ENCODE measurements at regions not wholly inside any gene's neighbourhood (a gene's known extent, or its start where the extent isn't known, plus 50 kb on each side); places are given as distances from the start of the nearest gene placed in this dataset.

- peaks cover 15% of the 10 kb centered on the region for H3K27me3 Mint-ChIP-seq (ENCODE audit: insufficient read depth, low read depth)
- Histone ChIP-seq H3K79me2 (ENCODE audit: low read depth) (no peaks in the 10 kb centered on the region), H3K4me1 (peaks cover 11% of the 10 kb centered on the region), H3K36me3 (no peaks in the 10 kb centered on the region), H3K9ac (no peak overlapping the region), H3K27me3 (no peaks in the 10 kb centered on the region), H3K4me2 (no peak overlapping the region), H3K4me3 (no peak overlapping the region), H4K20me1 (ENCODE audit: low read depth) (no peaks in the 10 kb centered on the region), H3F3A (ENCODE audit: low read depth) (peaks cover 12% of the 10 kb centered on the region), H2AFZ (replicated peaks) (no peak overlapping the region), H3K27ac (no peak overlapping the region), H3K9me3 (ENCODE audit: low read depth) (no peaks in the 10 kb centered on the region)
- DNase-seq (ENCODE audit: low spot score), result no peak
- H3K27ac Mint-ChIP-seq, result no peak overlapping the region
- H3K36me3 Mint-ChIP-seq, result no peaks in the 10 kb centered on the region
- H3K4me3 Mint-ChIP-seq, result no peak overlapping the region
- peaks cover 40% of the 10 kb centered on the region for H3K4me1 Mint-ChIP-seq
- TF ChIP-seq, protein P1, sequence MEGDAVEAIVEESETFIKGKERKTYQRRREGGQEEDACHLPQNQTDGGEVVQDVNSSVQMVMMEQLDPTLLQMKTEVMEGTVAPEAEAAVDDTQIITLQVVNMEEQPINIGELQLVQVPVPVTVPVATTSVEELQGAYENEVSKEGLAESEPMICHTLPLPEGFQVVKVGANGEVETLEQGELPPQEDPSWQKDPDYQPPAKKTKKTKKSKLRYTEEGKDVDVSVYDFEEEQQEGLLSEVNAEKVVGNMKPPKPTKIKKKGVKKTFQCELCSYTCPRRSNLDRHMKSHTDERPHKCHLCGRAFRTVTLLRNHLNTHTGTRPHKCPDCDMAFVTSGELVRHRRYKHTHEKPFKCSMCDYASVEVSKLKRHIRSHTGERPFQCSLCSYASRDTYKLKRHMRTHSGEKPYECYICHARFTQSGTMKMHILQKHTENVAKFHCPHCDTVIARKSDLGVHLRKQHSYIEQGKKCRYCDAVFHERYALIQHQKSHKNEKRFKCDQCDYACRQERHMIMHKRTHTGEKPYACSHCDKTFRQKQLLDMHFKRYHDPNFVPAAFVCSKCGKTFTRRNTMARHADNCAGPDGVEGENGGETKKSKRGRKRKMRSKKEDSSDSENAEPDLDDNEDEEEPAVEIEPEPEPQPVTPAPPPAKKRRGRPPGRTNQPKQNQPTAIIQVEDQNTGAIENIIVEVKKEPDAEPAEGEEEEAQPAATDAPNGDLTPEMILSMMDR (IDR thresholded peaks at IDR 0.05), result no peak
- TF ChIP-seq EZH2 (IDR thresholded peaks at IDR 0.05) (no peak), EZH2phosphoT487 (IDR thresholded peaks at IDR 0.05) (no peak)
- H3K9me3 Mint-ChIP-seq, result peaks cover 2% of the 10 kb centered on the region
Measured at GRCh38 chr10:28902215-28902614, 224.9 kb downstream of the BAMBI start.

DNA sequence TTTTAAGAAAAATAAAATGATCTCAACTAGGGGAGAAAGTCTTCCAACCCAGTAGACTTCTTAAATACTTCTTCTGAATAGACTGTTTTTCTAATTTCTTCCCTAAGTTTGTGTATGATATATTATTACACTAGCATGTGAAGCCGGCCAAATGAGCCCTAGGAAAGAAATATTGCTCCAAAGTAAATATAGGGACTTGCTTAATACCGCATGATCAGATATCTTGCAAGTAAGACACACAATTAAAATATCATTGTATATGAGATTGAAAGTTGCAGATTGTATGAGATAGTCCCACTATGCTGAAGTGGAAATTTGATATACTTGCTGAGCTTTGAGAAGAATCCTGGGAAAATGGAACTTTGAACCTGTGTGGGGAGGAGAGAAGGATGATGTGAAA, 225.7 kb downstream of the BAMBI start:
- Mint-ChIP-seq H3K4me3 (no peak overlapping the region), H3K4me1 (peaks cover 32% of the 10 kb centered on the region), H3K27me3 (ENCODE audit: insufficient read depth, low read depth) (peaks cover 10% of the 10 kb centered on the region), H3K27ac (no peak overlapping the region), H3K9me3 (no peaks in the 10 kb centered on the region), H3K36me3 (no peaks in the 10 kb centered on the region)
- H3K27me3 ChIP-seq, result no peaks in the 10 kb centered on the region
- H3K9ac ChIP-seq, result no peak overlapping the region
- TF ChIP-seq EZH2 (IDR thresholded peaks at IDR 0.05), result no peak
- peaks cover 3% of the 10 kb centered on the region for H3K4me1 ChIP-seq
- H3K4me3 ChIP-seq, result no peak overlapping the region
- no peaks in the 10 kb centered on the region for H3K9me3 ChIP-seq (ENCODE audit: low read depth)
- H2AFZ ChIP-seq (replicated peaks), result no peak overlapping the region
- no peak for DNase-seq (ENCODE audit: low spot score)
- no peaks in the 10 kb centered on the region for H3K36me3 ChIP-seq
- H4K20me1 ChIP-seq (ENCODE audit: low read depth), result no peaks in the 10 kb centered on the region
- H3K27ac ChIP-seq, result no peak overlapping the region
- H3K79me2 ChIP-seq (ENCODE audit: low read depth), result no peaks in the 10 kb centered on the region
- peaks cover 3% of the 10 kb centered on the region for H3F3A ChIP-seq (ENCODE audit: low read depth)
- H3K4me2 ChIP-seq, result no peak overlapping the region

DNA sequence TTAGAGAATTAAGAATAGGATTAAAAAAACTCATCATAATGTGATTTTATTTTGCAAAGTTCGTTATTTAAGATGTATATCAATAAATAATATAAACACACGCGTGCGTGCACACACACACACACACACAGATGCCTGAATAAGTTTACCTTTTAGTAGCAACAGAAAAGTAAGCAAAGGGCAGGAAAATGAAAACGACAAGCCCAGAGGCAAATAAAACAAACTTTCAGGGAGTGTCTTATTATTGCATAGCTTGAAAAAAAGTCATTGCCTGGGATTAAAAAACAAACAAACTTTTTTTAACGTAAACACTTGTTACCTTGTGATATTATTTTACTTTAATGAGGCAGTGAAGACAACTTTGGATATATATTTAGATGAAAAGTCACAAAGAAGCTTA, 226.4 kb downstream of the BAMBI start:
- peaks cover 1% of the 10 kb centered on the region for H3K36me3 Mint-ChIP-seq
- TF ChIP-seq, protein P1 (IDR thresholded peaks at IDR 0.05), result no peak
- no peak for TF ChIP-seq EZH2 (IDR thresholded peaks at IDR 0.05)
- TF ChIP-seq EZH2phosphoT487 (IDR thresholded peaks at IDR 0.05), result no peak
- no peak for DNase-seq (ENCODE audit: low spot score)
- no peak overlapping the region for H3K27ac Mint-ChIP-seq
- H3K4me1 Mint-ChIP-seq, result peaks cover 28% of the 10 kb centered on the region
- Histone ChIP-seq H4K20me1 (ENCODE audit: low read depth) (no peaks in the 10 kb centered on the region), H3K4me3 (no peak overlapping the region), H2AFZ (replicated peaks) (no peak overlapping the region), H3K79me2 (ENCODE audit: low read depth) (no peaks in the 10 kb centered on the region), H3K4me1 (no peaks in the 10 kb centered on the region), H3K36me3 (no peaks in the 10 kb centered on the region), H3K4me2 (no peak overlapping the region), H3F3A (ENCODE audit: low read depth) (no peaks in the 10 kb centered on the region), H3K9ac (no peak overlapping the region), H3K27ac (no peak overlapping the region), H3K27me3 (no peaks in the 10 kb centered on the region), H3K9me3 (ENCODE audit: low read depth) (no peaks in the 10 kb centered on the region)
- peaks cover 10% of the 10 kb centered on the region for H3K27me3 Mint-ChIP-seq (ENCODE audit: insufficient read depth, low read depth)
- no peak overlapping the region for H3K4me3 Mint-ChIP-seq
- H3K9me3 Mint-ChIP-seq, result peaks cover 2% of the 10 kb centered on the region

DNA sequence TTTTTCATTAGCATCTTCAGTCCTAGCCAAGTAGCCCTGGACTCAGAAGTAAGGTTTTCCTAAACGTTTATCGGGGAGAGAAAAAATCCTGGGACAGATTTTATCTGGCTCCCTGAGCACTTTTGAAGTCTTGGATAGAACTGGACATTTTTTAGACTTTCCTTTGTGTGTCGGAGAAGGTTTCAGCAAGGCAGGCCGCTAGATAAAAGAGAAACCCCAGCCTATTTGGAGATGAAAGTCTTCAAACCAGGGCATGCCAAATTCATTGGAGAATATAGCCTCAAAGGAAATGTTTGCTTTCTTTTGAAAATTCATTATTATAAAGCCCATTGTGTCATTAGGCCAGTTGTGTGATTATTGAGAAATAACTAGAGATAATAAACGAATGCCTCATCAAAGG, 228.1 kb downstream of the BAMBI start:
- H3K27ac Mint-ChIP-seq, result no peak overlapping the region
- Histone ChIP-seq H3K9ac (no peak overlapping the region), H3K4me3 (no peak overlapping the region), H3K4me2 (no peak overlapping the region), H3K36me3 (no peaks in the 10 kb centered on the region), H2AFZ (replicated peaks) (no peak overlapping the region), H3K27me3 (no peaks in the 10 kb centered on the region), H3K4me1 (no peaks in the 10 kb centered on the region), H3F3A (ENCODE audit: low read depth) (no peaks in the 10 kb centered on the region), H3K27ac (no peak overlapping the region), H3K79me2 (ENCODE audit: low read depth) (no peaks in the 10 kb centered on the region), H4K20me1 (ENCODE audit: low read depth) (no peaks in the 10 kb centered on the region), H3K9me3 (ENCODE audit: low read depth) (no peaks in the 10 kb centered on the region)
- no peak for DNase-seq (ENCODE audit: low spot score)
- no peak overlapping the region for H3K4me3 Mint-ChIP-seq
- H3K4me1 Mint-ChIP-seq, result peaks cover 28% of the 10 kb centered on the region
- peaks cover 10% of the 10 kb centered on the region for H3K27me3 Mint-ChIP-seq (ENCODE audit: insufficient read depth, low read depth)
- TF ChIP-seq, protein P1 (IDR thresholded peaks at IDR 0.05), result no peak
- no peak for TF ChIP-seq EZH2phosphoT487 (IDR thresholded peaks at IDR 0.05)
- no peak for TF ChIP-seq EZH2 (IDR thresholded peaks at IDR 0.05)
- peaks cover 1% of the 10 kb centered on the region for H3K36me3 Mint-ChIP-seq
- peaks cover 2% of the 10 kb centered on the region for H3K9me3 Mint-ChIP-seq

Data from neural progenitor cell (in vitro differentiated cells).